Neural progenitor cell (in vitro differentiated cells): ENCODE measurements at regions not wholly inside any gene's neighbourhood (a gene's known extent, or its start where the extent isn't known, plus 50 kb on each side); places are given as distances from the start of the nearest gene placed in this dataset.

Experiments used
- CTCF ChIP-seq: fragments of 200-600 bp; sonication (generic); IDR thresholded peaks from 2 replicates; pipeline ENCODE4 v1.5.1; 2017; ENCODE audit warnings: antibody characterized with exemption, mild to moderate bottlenecking
- EZH2phosphoT487 ChIP-seq: fragments of 200-600 bp; sonication (generic); IDR thresholded peaks from 2 replicates; pipeline ENCODE4 v1.6.1; 2017; ENCODE audit warnings: antibody characterized with exemption

DNA sequence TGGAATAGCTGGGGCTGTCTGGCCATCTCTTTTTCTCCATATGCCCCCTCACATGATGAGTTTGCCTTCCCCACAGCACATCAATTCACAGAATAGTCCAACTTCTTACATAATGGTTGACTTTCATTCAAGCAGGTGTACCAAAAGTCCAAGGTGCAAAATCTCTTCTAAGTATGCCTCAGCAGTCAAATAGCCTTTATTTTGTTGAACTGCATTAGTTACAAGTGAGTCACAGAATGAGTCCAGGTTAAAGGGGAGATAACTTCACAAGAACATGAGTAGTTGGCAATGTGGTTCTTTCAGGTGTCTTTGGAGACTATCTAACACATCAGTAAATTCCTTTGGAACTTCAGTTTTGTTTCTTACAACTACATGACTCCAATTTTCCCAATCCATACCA, 672.5 kb downstream of the PRELID2 start:
- no peak for TF ChIP-seq CTCF
- no peak for TF ChIP-seq EZH2phosphoT487
